Activated CD4-positive, alpha-beta memory T cell treated with anti-CD3 and anti-CD28 coated beads for 36 hours (primary cell): ENCODE measurements at regions not wholly inside any gene's neighbourhood (a gene's known extent, or its start where the extent isn't known, plus 50 kb on each side); places are given as distances from the start of the nearest gene placed in this dataset.
"Not testable (repeated sequence)": the region's sequence is repeated elsewhere in the genome, so short reads cannot be mapped to it uniquely, and the experiment has no call there.

Experiments
- CTCF ChIA-PET: fragments of 350-600 bp; sonication (Branson Sonifier 250); formaldehyde crosslinking; loops from one replicate; lab custom pipeline; 2021; ENCODE audit warnings: antibody characterized with exemption, inconsistent platforms; lab: Charles Lee
- POLR2A ChIA-PET: fragments of 350-600 bp; sonication (Branson Sonifier 250); formaldehyde crosslinking; loops from one replicate; lab custom pipeline; 2021; ENCODE audit warnings: antibody characterized with exemption; lab: Charles Lee
- DNase-seq: peaks from one replicate; pipeline ENCODE4 v3.0.0-alpha.2; 2020
- H3K27ac Mint-ChIP-seq: one replicate; pipeline ENCODE4 v1.8.0; 2021; ENCODE audit warnings: mixed read lengths
- H3K27me3 Mint-ChIP-seq: one replicate; pipeline ENCODE4 v1.8.0; 2021; ENCODE audit warnings: mixed read lengths
- H3K36me3 Mint-ChIP-seq: one replicate; pipeline ENCODE4 v1.8.0; 2021; ENCODE audit warnings: mixed read lengths
- H3K4me1 Mint-ChIP-seq: one replicate; pipeline ENCODE4 v1.8.0; 2021; ENCODE audit warnings: low read depth, mixed read lengths
- H3K4me3 Mint-ChIP-seq: one replicate; pipeline ENCODE4 v1.8.0; 2021; ENCODE audit warnings: mild to moderate bottlenecking, mixed read lengths
- H3K9me3 Mint-ChIP-seq: one replicate; pipeline ENCODE4 v1.8.0; 2021; ENCODE audit warnings: mixed read lengths
- intact Hi-C: fragments of 100-400 bp; cut with micrococcal nuclease; formaldehyde crosslinking; loops from one replicate; pipeline ENCODE4 v1.15.1; 2023

- Mint-ChIP-seq H3K4me1 (no peaks in the 10 kb centered on the region), H3K4me3 (no peak overlapping the region), H3K27me3 (no peaks in the 10 kb centered on the region), H3K36me3 (no peaks in the 10 kb centered on the region), H3K27ac (no peak overlapping the region), H3K9me3 (peaks cover 10% of the 10 kb centered on the region)
- intact Hi-C loops, result no loop called here
- ChIA-PET CTCF (no interaction called here), POLR2A (no interaction called here)
- DNase-seq, result no peak
Observed at GRCh38 chr5:3161672-3162071, 410.2 kb upstream of the IRX2 start.

- no peaks in the 10 kb centered on the region for H3K4me1 Mint-ChIP-seq
- no peak for DNase-seq
- H3K4me3 Mint-ChIP-seq, result no peak overlapping the region
- H3K27ac Mint-ChIP-seq, result no peak overlapping the region
- peaks cover 5% of the 10 kb centered on the region for H3K9me3 Mint-ChIP-seq
- ChIA-PET POLR2A (no interaction called here), CTCF (no interaction called here)
- intact Hi-C loops, result no loop called here
- H3K27me3 Mint-ChIP-seq, result no peaks in the 10 kb centered on the region
- no peaks in the 10 kb centered on the region for H3K36me3 Mint-ChIP-seq
Observed at GRCh38 chr5:3157214-3157613, 405.7 kb upstream of the IRX2 start.

GRCh38 chr5:3155717-3156116 lies 404.2 kb upstream of the IRX2 start:
- intact Hi-C loops, result no loop called here
- ChIA-PET CTCF (no interaction called here), POLR2A (no interaction called here)
- H3K27me3 Mint-ChIP-seq, result no peaks in the 10 kb centered on the region
- no peak overlapping the region for H3K27ac Mint-ChIP-seq
- no peaks in the 10 kb centered on the region for H3K4me1 Mint-ChIP-seq
- DNase-seq, result no peak
- no peak overlapping the region for H3K4me3 Mint-ChIP-seq
- H3K36me3 Mint-ChIP-seq, result no peaks in the 10 kb centered on the region
- peaks cover 10% of the 10 kb centered on the region for H3K9me3 Mint-ChIP-seq

GRCh38 chr5:3155046-3155445 lies 403.6 kb upstream of the IRX2 start:
- POLR2A ChIA-PET, result no interaction called here
- DNase-seq, result no peak
- intact Hi-C loops, result no loop called here
- Mint-ChIP-seq H3K4me1 (no peaks in the 10 kb centered on the region), H3K27ac (no peak overlapping the region), H3K9me3 (peaks cover 9% of the 10 kb centered on the region), H3K27me3 (no peaks in the 10 kb centered on the region), H3K36me3 (no peaks in the 10 kb centered on the region), H3K4me3 (no peak overlapping the region)
- CTCF ChIA-PET, result no interaction called here

- DNase-seq, result no peak
- intact Hi-C loops, result no loop called here
- POLR2A ChIA-PET, result no interaction called here
- H3K9me3 Mint-ChIP-seq, result peaks cover 9% of the 10 kb centered on the region
- H3K27me3 Mint-ChIP-seq, result peaks cover 3% of the 10 kb centered on the region
- CTCF ChIA-PET, result no interaction called here
- H3K36me3 Mint-ChIP-seq, result no peaks in the 10 kb centered on the region
- H3K27ac Mint-ChIP-seq, result no peak overlapping the region
- H3K4me1 Mint-ChIP-seq, result no peaks in the 10 kb centered on the region
- H3K4me3 Mint-ChIP-seq, result no peak overlapping the region
Observed at GRCh38 chr5:3153906-3154305, 402.4 kb upstream of the IRX2 start.

- Mint-ChIP-seq H3K27ac (no peak overlapping the region), H3K4me3 (no peak overlapping the region), H3K27me3 (peaks cover 3% of the 10 kb centered on the region), H3K36me3 (no peaks in the 10 kb centered on the region), H3K9me3 (peaks cover 9% of the 10 kb centered on the region), H3K4me1 (no peaks in the 10 kb centered on the region)
- CTCF ChIA-PET, result no interaction called here
- DNase-seq, result no peak
- POLR2A ChIA-PET, result no interaction called here
- intact Hi-C loops, result no loop called here
Observed at GRCh38 chr5:3153226-3153858, 401.9 kb upstream of the IRX2 start.

GRCh38 chr5:3149899-3150298 lies 398.4 kb upstream of the IRX2 start:
- H3K36me3 Mint-ChIP-seq, result no peaks in the 10 kb centered on the region
- DNase-seq, result no peak
- H3K4me3 Mint-ChIP-seq, result no peak overlapping the region
- peaks cover 3% of the 10 kb centered on the region for H3K27me3 Mint-ChIP-seq
- ChIA-PET POLR2A (no interaction called here), CTCF (no interaction called here)
- H3K27ac Mint-ChIP-seq, result no peak overlapping the region
- H3K4me1 Mint-ChIP-seq, result no peaks in the 10 kb centered on the region
- intact Hi-C loops, result no loop called here
- peaks cover 9% of the 10 kb centered on the region for H3K9me3 Mint-ChIP-seq

- H3K27me3 Mint-ChIP-seq, H3K9me3 Mint-ChIP-seq, H3K4me1 Mint-ChIP-seq, POLR2A ChIA-PET, DNase-seq, H3K4me3 Mint-ChIP-seq, H3K36me3 Mint-ChIP-seq, CTCF ChIA-PET, intact Hi-C loops, H3K27ac Mint-ChIP-seq: not testable (repeated sequence)
Observed at GRCh38 chr5:3147405-3147804, 395.9 kb upstream of the IRX2 start.

GRCh38 chr5:3145641-3146040 lies 394.2 kb upstream of the IRX2 start:
- intact Hi-C loops, result no loop called here
- peaks cover 5% of the 10 kb centered on the region for H3K9me3 Mint-ChIP-seq

GRCh38 chr5:3143382-3143781 lies 391.9 kb upstream of the IRX2 start:
- CTCF ChIA-PET, result no interaction called here
- POLR2A ChIA-PET, result no interaction called here
- Mint-ChIP-seq H3K9me3 (peaks cover 2% of the 10 kb centered on the region), H3K4me3 (no peak overlapping the region), H3K27ac (no peak overlapping the region), H3K4me1 (no peaks in the 10 kb centered on the region), H3K27me3 (no peaks in the 10 kb centered on the region), H3K36me3 (no peaks in the 10 kb centered on the region)
- no peak for DNase-seq
- intact Hi-C loops, result no loop called here

More at GRCh38 chr5:3145641-3146040, 394.2 kb upstream of the IRX2 start:
- Mint-ChIP-seq H3K36me3 (no peaks in the 10 kb centered on the region), H3K4me3 (no peak overlapping the region), H3K27me3 (peaks cover 3% of the 10 kb centered on the region), H3K27ac (no peak overlapping the region), H3K4me1 (no peaks in the 10 kb centered on the region)
- ChIA-PET POLR2A (no interaction called here), CTCF (no interaction called here)
- no peak for DNase-seq

- ChIA-PET POLR2A (no interaction called here), CTCF (no interaction called here)
- H3K27me3 Mint-ChIP-seq, result no peaks in the 10 kb centered on the region
- H3K4me3 Mint-ChIP-seq, result no peak overlapping the region
- H3K9me3 Mint-ChIP-seq, result peaks cover 2% of the 10 kb centered on the region
- H3K36me3 Mint-ChIP-seq, result no peaks in the 10 kb centered on the region
- no peak for DNase-seq
- H3K4me1 Mint-ChIP-seq, result no peaks in the 10 kb centered on the region
- H3K27ac Mint-ChIP-seq, result no peak overlapping the region
- intact Hi-C loops, result no loop called here
Observed at GRCh38 chr5:3142261-3143027, 391.0 kb upstream of the IRX2 start.

GRCh38 chr5:3140117-3140516 lies 388.6 kb upstream of the IRX2 start:
- DNase-seq, result no peak
- Mint-ChIP-seq H3K4me1 (no peaks in the 10 kb centered on the region), H3K36me3 (no peaks in the 10 kb centered on the region), H3K4me3 (no peak overlapping the region), H3K27ac (no peak overlapping the region), H3K9me3 (peaks cover 4% of the 10 kb centered on the region), H3K27me3 (no peaks in the 10 kb centered on the region)
- POLR2A ChIA-PET, result no interaction called here
- intact Hi-C loops, result no loop called here
- CTCF ChIA-PET, result no interaction called here

- intact Hi-C loops, result no loop called here
Observed at GRCh38 chr5:3139499-3139931, 388.0 kb upstream of the IRX2 start.

More at GRCh38 chr5:3139499-3139931, 388.0 kb upstream of the IRX2 start:
- no peak for DNase-seq
- no peak overlapping the region for H3K4me3 Mint-ChIP-seq
- POLR2A ChIA-PET, result no interaction called here
- peaks cover 4% of the 10 kb centered on the region for H3K9me3 Mint-ChIP-seq
- H3K36me3 Mint-ChIP-seq, result no peaks in the 10 kb centered on the region
- CTCF ChIA-PET, result no interaction called here
- H3K27me3 Mint-ChIP-seq, result no peaks in the 10 kb centered on the region
- H3K27ac Mint-ChIP-seq, result no peak overlapping the region
- H3K4me1 Mint-ChIP-seq, result no peaks in the 10 kb centered on the region
